SK-N-SH treated with all-trans-retinoic acid at 6 μM for 48 hours (cell line): ENCODE measurements at regions not wholly inside any gene's neighbourhood (a gene's known extent, or its start where the extent isn't known, plus 50 kb on each side); places are given as distances from the start of the nearest gene placed in this dataset.

Experiments
- ATAC-seq: fragments of 200-7000 bp; cut with Tn5 transposase; 3 replicates; pipeline ENCODE4 v1.9.1; 2020; ENCODE audit warnings: mild to moderate bottlenecking, moderate library complexity
- ARNTL ChIP-seq: fragments of 450-650 bp; formaldehyde crosslinking; IDR thresholded peaks from 2 replicates; pipeline ENCODE4 v1.5.0; 2020; ENCODE audit warnings: low read depth, mild to moderate bottlenecking, moderate library complexity, borderline replicate concordance
- BACH2 ChIP-seq: fragments of 250-450 bp; sonication (Bioruptor Pico); IDR thresholded peaks from 2 replicates; pipeline ENCODE4 v1.9.0; 2021; ENCODE audit warnings: mild to moderate bottlenecking, borderline replicate concordance
- ESRRG ChIP-seq: fragments of 250-450 bp; sonication (Bioruptor Pico); IDR thresholded peaks from 2 replicates; pipeline ENCODE4 v1.6.1; 2021; ENCODE audit warnings: mild to moderate bottlenecking
- GLIS3 ChIP-seq: fragments of 250-450 bp; sonication (Bioruptor Pico); IDR thresholded peaks from 2 replicates; pipeline ENCODE4 v1.5.0; 2020; ENCODE audit warnings: mild to moderate bottlenecking, moderate library complexity
- ISL1 ChIP-seq: fragments of 250-450 bp; sonication (Bioruptor Pico); IDR thresholded peaks from 2 replicates; pipeline ENCODE4 v2.1.2; 2022; ENCODE audit warnings: mild to moderate bottlenecking, moderate library complexity
- OSR1 ChIP-seq: fragments of 250-450 bp; sonication (Bioruptor Pico); IDR thresholded peaks from 2 replicates; pipeline ENCODE4 v1.8.0; 2022; ENCODE audit warnings: moderate library complexity, mild to moderate bottlenecking, inconsistent platforms
- PATZ1 ChIP-seq: fragments of 250-450 bp; sonication (Bioruptor Pico); IDR thresholded peaks from 2 replicates; pipeline ENCODE4 v1.8.0; 2020; ENCODE audit warnings: mild to moderate bottlenecking, moderate library complexity, borderline replicate concordance
- PPARA ChIP-seq: fragments of 250-450 bp; sonication (Bioruptor Pico); IDR thresholded peaks from 2 replicates; pipeline ENCODE4 v1.5.0; 2020; ENCODE audit warnings: mild to moderate bottlenecking, borderline replicate concordance
- RARB ChIP-seq: fragments of 250-450 bp; sonication (Bioruptor Pico); IDR thresholded peaks from 2 replicates; pipeline ENCODE4 v1.8.0; 2021; ENCODE audit warnings: mild to moderate bottlenecking, moderate library complexity
- SNAI2 ChIP-seq: fragments of 250-450 bp; sonication (Bioruptor Pico); IDR thresholded peaks from 2 replicates; pipeline ENCODE4 v1.5.0; 2020; ENCODE audit warnings: mild to moderate bottlenecking, moderate library complexity
- TCF4 ChIP-seq: fragments of 250-450 bp; sonication (Bioruptor Pico); IDR thresholded peaks from 2 replicates; pipeline ENCODE4 v1.8.0; 2021; ENCODE audit warnings: mild to moderate bottlenecking, moderate library complexity, borderline replicate concordance
- TOX ChIP-seq: fragments of 250-450 bp; sonication (Bioruptor Pico); IDR thresholded peaks from 2 replicates; pipeline ENCODE4 v1.8.0; 2021; ENCODE audit warnings: mild to moderate bottlenecking, moderate library complexity, borderline replicate concordance
- TSHZ2 ChIP-seq: fragments of 250-450 bp; sonication (Bioruptor Pico); IDR thresholded peaks from 2 replicates; pipeline ENCODE4 v1.5.0; 2020; ENCODE audit warnings: mild to moderate bottlenecking, moderate library complexity
- ZC3H10 ChIP-seq: fragments of 250-450 bp; sonication (Bioruptor Pico); IDR thresholded peaks from 2 replicates; pipeline ENCODE4 v1.5.1; 2021; ENCODE audit warnings: mild to moderate bottlenecking, moderate library complexity
- ZFP3 ChIP-seq: fragments of 250-450 bp; sonication (Bioruptor Pico); IDR thresholded peaks from 2 replicates; pipeline ENCODE4 v1.5.0; 2020; ENCODE audit warnings: mild to moderate bottlenecking, moderate library complexity
- ZFP30 ChIP-seq: fragments of 450-650 bp; formaldehyde crosslinking; IDR thresholded peaks from 2 replicates; pipeline ENCODE4 v1.5.0; 2022; ENCODE audit warnings: mild to moderate bottlenecking, moderate library complexity
- ZNF565 ChIP-seq: fragments of 450-650 bp; formaldehyde crosslinking; conservative IDR thresholded peaks from 2 replicates; pipeline ENCODE4 v1.5.0; 2020; ENCODE audit warnings: low read depth, mild to moderate bottlenecking, moderate library complexity
- ZNF70 ChIP-seq: fragments of 450-650 bp; formaldehyde crosslinking; IDR thresholded peaks from 2 replicates; pipeline ENCODE4 v1.5.0; 2020; ENCODE audit warnings: mild to moderate bottlenecking, moderate library complexity
- ZNF8 ChIP-seq: fragments of 450-650 bp; formaldehyde crosslinking; IDR thresholded peaks from 2 replicates; pipeline ENCODE4 v1.5.0; 2020; ENCODE audit warnings: mild to moderate bottlenecking, moderate library complexity
- TF ChIP-seq, protein P1 (sequence below): fragments of 250-450 bp; sonication (Bioruptor Pico); IDR thresholded peaks from 2 replicates; pipeline ENCODE4 v1.5.1; 2021; ENCODE audit warnings: mild to moderate bottlenecking, moderate library complexity
- TF ChIP-seq, protein P2 (sequence below): fragments of 250-450 bp; sonication (Bioruptor Pico); IDR thresholded peaks from 2 replicates; pipeline ENCODE4 v1.8.0; 2021; ENCODE audit warnings: low read depth, mild to moderate bottlenecking, moderate library complexity, borderline replicate concordance

DNA sequence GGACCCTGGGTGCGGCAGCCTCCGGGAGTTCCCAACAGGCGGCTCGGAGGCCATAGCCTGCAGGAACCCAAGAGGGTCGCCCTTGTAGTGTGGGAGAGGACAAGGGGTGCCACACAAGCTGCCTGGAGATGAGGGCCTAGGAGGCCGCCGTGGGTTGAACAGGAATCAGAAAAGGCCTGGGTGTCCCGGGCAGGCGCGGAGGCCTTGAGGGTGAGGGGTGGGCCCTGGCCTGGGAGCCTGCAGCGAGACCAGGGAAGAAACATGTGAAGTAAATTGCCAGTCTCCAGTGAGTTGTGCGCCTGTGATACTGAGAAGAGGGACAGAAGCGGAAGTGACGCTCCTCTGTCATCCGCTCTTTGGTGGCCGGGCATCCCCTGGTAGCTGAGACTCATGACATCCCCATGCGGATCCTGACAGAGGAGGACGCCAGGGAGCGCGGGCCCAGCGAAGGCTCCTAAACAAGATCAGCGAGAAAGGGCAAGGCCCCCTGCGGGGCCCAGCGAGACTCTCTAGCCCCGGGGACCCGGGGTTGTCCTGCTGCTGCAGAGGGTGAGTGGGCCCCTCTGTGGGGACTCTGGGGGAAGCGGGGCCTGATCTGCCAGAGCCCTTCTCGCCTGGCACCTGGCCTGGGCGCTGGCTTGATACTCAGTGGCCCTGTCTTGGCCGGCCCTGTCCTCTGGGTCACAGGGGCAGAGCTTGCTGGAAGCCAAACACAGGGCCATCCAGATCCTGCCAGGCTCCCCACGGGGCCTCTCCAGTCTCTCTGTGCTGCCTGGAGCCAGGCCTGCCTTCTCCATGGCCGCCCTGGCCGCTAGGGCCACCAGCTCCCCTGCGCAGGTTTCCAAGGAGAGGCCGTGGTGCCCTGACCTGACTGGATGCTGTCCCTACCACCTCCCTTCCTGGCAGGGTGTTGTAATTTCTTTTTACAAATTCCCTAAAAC is 788.4 kb downstream of the TLE4 start:
- TF ChIP-seq PPARA (CRISPR knock-in tag) = no peak
- TF ChIP-seq ZFP30 (CRISPR knock-in tag) = no peak
- TF ChIP-seq, protein P1, sequence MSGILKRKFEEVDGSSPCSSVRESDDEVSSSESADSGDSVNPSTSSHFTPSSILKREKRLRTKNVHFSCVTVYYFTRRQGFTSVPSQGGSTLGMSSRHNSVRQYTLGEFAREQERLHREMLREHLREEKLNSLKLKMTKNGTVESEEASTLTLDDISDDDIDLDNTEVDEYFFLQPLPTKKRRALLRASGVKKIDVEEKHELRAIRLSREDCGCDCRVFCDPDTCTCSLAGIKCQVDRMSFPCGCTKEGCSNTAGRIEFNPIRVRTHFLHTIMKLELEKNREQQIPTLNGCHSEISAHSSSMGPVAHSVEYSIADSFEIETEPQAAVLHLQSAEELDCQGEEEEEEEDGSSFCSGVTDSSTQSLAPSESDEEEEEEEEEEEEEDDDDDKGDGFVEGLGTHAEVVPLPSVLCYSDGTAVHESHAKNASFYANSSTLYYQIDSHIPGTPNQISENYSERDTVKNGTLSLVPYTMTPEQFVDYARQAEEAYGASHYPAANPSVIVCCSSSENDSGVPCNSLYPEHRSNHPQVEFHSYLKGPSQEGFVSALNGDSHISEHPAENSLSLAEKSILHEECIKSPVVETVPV = no peak
- TF ChIP-seq ZNF70 (CRISPR knock-in tag) = no peak
- no peak for TF ChIP-seq ZFP3 (CRISPR knock-in tag)
- TF ChIP-seq TOX (CRISPR knock-in tag) = no peak
- TF ChIP-seq ZC3H10 (CRISPR knock-in tag) = no peak
- no peak for TF ChIP-seq TSHZ2 (CRISPR knock-in tag)
- TF ChIP-seq ZNF8 (CRISPR knock-in tag) = no peak
- no peak for TF ChIP-seq GLIS3 (CRISPR knock-in tag)
- TF ChIP-seq ESRRG (CRISPR knock-in tag) = no peak
- TF ChIP-seq PATZ1 = no peak
- no peak for TF ChIP-seq ZNF565
- no peak for TF ChIP-seq TCF4 (CRISPR knock-in tag)
- no peak for TF ChIP-seq ARNTL
- TF ChIP-seq, protein P2, sequence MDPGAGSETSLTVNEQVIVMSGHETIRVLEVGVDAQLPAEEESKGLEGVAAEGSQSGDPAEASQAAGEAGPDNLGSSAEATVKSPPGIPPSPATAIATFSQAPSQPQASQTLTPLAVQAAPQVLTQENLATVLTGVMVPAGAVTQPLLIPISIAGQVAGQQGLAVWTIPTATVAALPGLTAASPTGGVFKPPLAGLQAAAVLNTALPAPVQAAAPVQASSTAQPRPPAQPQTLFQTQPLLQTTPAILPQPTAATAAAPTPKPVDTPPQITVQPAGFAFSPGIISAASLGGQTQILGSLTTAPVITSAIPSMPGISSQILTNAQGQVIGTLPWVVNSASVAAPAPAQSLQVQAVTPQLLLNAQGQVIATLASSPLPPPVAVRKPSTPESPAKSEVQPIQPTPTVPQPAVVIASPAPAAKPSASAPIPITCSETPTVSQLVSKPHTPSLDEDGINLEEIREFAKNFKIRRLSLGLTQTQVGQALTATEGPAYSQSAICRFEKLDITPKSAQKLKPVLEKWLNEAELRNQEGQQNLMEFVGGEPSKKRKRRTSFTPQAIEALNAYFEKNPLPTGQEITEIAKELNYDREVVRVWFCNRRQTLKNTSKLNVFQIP = no peak
- ATAC-seq = no peak

DNA sequence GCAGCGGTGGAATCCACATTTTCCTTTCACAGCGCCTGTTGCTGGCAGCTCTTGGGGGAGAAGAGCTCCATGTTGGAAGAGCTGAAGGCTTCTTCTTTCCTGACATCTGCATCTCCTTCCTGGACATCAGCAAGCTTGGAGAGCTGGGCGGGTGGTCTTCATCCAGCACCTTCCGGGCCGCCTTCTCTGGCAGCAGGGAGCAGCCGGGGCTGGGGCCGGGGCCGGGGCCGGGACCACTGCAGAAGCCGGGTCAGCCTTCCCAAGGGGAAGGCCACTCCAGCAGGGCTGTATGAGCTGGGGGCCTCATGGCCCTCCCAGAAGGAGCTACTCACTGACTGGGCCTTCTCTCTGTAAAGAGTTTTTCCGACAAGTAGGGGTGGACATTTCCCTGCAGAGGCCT is 787.5 kb downstream of the TLE4 start:
- no peak for TF ChIP-seq PATZ1
- TF ChIP-seq ESRRG (CRISPR knock-in tag) = no peak
- no peak for TF ChIP-seq OSR1 (CRISPR knock-in tag)
- no peak for TF ChIP-seq TCF4 (CRISPR knock-in tag)
- TF ChIP-seq TOX (CRISPR knock-in tag) = no peak
- TF ChIP-seq ZNF70 (CRISPR knock-in tag) = no peak
- no peak for TF ChIP-seq RARB (CRISPR knock-in tag)
- TF ChIP-seq ISL1 = no peak
- no peak for TF ChIP-seq TSHZ2 (CRISPR knock-in tag)
- TF ChIP-seq, protein P2 = no peak
- no peak for TF ChIP-seq BACH2 (CRISPR knock-in tag)
- no peak for TF ChIP-seq SNAI2 (CRISPR knock-in tag)
- no peak for ATAC-seq
